22Rv1 (cell line): ENCODE measurements at regions not wholly inside any gene's neighbourhood (a gene's known extent, or its start where the extent isn't known, plus 50 kb on each side); places are given as distances from the start of the nearest gene placed in this dataset.

Experiments
- H3K27ac ChIP-seq: fragments of 450-650 bp; 2 replicates; pipeline ENCODE4 v1.5.1; 2017
- ZFX ChIP-seq: fragments of 450-650 bp; IDR thresholded peaks from 2 replicates; pipeline ENCODE4 v1.6.1; 2017; ENCODE audit warnings: antibody characterized with exemption, borderline replicate concordance
- TF ChIP-seq, protein P1 (sequence below): fragments of 450-650 bp; IDR thresholded peaks from 2 replicates; pipeline ENCODE4 v1.5.1; 2017; ENCODE audit warnings: mild to moderate bottlenecking

DNA sequence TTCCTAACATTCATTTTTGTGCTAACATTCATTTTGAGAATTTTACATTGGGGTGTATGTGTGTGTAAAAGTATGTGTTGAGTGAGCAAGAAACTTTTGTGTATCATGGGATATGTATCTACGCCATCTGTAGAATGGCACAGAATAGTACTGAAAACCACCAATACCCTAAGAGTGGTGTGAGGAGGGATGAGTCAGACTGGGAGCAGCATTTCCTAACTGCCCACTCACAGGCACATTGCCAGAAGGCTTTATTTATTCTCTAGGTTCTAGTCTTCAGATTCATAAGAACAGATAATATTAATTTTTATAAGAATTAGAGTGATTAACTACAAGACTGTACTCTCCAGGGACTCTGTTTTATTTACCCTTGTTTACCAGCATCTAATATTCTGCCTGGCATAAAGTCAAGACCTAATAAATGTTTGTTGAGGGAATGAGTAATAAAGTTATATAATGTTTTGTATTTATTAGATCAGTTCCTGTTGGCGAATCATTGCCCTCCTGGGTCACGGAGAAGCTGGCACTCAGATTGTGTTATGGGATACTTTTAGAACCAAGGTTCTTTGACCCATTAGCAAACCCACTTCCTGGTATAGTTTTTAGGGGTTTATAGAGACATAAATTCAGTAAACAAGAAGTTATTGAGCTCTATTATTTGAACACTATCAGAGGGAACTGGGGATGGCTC lies 159.1 kb upstream of the PPP2R2B start:
- no peak for TF ChIP-seq ZFX
- TF ChIP-seq, protein P1, sequence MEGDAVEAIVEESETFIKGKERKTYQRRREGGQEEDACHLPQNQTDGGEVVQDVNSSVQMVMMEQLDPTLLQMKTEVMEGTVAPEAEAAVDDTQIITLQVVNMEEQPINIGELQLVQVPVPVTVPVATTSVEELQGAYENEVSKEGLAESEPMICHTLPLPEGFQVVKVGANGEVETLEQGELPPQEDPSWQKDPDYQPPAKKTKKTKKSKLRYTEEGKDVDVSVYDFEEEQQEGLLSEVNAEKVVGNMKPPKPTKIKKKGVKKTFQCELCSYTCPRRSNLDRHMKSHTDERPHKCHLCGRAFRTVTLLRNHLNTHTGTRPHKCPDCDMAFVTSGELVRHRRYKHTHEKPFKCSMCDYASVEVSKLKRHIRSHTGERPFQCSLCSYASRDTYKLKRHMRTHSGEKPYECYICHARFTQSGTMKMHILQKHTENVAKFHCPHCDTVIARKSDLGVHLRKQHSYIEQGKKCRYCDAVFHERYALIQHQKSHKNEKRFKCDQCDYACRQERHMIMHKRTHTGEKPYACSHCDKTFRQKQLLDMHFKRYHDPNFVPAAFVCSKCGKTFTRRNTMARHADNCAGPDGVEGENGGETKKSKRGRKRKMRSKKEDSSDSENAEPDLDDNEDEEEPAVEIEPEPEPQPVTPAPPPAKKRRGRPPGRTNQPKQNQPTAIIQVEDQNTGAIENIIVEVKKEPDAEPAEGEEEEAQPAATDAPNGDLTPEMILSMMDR: no peak
- H3K27ac ChIP-seq: no peak overlapping the region

DNA sequence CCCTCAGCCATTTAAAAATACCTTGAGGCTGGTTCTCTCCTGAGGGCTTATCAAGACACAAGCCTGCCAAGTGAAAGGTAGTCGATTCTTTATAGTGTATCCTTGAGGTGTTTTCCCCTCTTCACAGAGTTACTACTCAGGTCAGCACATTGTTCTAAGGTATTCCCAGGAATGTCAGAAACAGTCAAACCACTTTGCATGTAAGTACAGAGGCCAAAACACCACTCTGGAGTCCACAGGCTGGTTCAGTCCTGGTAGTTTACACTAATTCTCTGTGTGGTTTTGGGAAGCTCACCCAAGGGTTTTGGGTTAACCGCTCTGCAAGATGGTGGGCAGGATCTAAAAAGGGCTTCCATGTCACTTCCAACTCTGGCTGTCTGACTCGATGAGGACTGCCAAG lies 162.3 kb upstream of the PPP2R2B start:
- TF ChIP-seq, protein P1: no peak
- TF ChIP-seq ZFX: no peak
- H3K27ac ChIP-seq: no peak overlapping the region

DNA sequence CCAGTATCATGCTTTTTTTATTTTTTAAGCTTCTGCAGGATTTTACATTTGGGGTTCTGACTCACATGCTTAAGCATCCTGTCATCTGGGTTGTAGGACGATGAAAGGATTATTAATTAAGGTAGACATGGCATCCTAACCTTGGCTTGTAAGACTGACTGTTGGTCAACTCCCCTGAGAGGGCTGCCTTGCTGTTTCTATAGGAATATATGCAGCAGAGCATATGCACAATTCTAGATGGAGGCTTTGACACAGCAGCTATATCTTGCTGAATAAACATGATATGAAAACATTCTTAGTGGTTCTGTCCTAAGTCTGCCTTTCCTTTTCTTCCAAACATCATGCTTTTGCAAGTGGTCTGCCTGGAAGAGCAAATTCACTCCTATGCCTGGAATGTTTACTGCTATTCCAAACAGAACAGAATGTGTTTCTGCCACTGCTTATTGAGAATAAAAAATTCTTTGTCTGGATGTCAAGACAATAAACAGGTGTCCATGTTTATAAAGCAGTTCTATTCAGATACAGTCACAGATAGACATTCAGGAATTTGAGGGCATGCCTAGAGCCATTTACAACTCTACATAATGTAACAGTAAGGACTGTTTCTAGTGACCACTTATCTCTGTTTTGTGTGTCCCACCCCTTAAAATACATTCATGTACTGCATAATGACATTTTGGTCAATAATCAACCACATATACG lies 166.2 kb upstream of the PPP2R2B start:
- no peak for TF ChIP-seq ZFX
- TF ChIP-seq, protein P1: no peak
- no peak overlapping the region for H3K27ac ChIP-seq

- H3K27ac ChIP-seq: no peak overlapping the region
- no peak for TF ChIP-seq ZFX
- TF ChIP-seq, protein P1: no peak
These were observed 166.7 kb upstream of the PPP2R2B start for GRCh38 chr5:147045290-147045689.

- TF ChIP-seq, protein P1: no peak
- no peak for TF ChIP-seq ZFX
- no peak overlapping the region for H3K27ac ChIP-seq
These were observed 167.7 kb upstream of the PPP2R2B start for GRCh38 chr5:147046281-147046680.

- no peak overlapping the region for H3K27ac ChIP-seq
- TF ChIP-seq, protein P1: no peak
- TF ChIP-seq ZFX: no peak
These were observed 168.3 kb upstream of the PPP2R2B start for GRCh38 chr5:147046894-147047293.

DNA sequence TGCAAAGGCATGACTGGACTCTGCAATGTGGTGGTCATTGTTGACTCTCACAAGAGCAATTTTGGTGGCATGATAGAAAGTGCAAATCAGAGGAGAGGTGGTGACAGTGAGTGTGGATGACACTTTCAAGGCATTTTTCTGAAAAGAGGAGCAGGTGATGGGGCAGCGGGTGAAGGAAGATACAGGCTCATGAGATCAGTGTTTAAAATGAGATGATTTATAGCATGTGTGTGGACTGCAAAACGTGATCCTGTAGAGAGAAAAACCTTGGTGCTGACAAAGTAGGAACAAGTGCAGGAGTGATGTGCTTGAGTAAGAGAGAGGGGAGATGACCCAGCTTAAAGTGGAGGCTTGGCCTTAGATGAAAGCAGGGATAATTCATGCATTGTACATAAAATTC lies 171.2 kb upstream of the PPP2R2B start:
- H3K27ac ChIP-seq: no peak overlapping the region
- TF ChIP-seq ZFX: no peak
- TF ChIP-seq, protein P1: no peak
